ENCODE measurements at regions not wholly inside any gene's neighbourhood (a gene's known extent, or its start where the extent isn't known, plus 50 kb on each side); places are given as distances from the start of the nearest gene placed in this dataset.

- TF ChIP-seq NR2F2 (IDR thresholded peaks at IDR 0.05), result no peak
- TF ChIP-seq ZBTB33 (IDR thresholded peaks at IDR 0.05), result no peak
Observed at GRCh38 chr17:5931616-5932015, 138.6 kb upstream of the WSCD1 start (continued).

DNA sequence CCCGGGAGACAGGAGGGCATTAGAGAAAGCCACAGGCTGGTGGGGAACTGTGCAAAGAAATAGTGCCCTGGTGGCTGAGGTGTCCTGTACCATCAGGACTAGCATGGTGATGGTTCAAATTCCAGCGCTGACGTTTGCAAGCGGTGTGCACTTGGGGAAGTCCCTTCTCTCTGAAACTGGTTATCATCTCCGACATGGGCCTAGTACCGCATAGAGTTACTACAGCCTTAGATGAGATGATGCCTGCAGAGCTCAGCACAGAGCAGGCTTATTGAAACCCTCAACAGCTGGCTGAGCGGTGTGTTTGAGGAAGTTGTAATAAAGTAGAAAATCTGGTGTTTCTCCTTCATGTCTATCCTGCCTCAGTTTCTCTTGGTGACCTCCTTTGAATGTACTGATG lies 136.7 kb upstream of the WSCD1 start:
- DNase-seq (ENCODE audit: low spot score), result no peak
- TF ChIP-seq, protein P1, sequence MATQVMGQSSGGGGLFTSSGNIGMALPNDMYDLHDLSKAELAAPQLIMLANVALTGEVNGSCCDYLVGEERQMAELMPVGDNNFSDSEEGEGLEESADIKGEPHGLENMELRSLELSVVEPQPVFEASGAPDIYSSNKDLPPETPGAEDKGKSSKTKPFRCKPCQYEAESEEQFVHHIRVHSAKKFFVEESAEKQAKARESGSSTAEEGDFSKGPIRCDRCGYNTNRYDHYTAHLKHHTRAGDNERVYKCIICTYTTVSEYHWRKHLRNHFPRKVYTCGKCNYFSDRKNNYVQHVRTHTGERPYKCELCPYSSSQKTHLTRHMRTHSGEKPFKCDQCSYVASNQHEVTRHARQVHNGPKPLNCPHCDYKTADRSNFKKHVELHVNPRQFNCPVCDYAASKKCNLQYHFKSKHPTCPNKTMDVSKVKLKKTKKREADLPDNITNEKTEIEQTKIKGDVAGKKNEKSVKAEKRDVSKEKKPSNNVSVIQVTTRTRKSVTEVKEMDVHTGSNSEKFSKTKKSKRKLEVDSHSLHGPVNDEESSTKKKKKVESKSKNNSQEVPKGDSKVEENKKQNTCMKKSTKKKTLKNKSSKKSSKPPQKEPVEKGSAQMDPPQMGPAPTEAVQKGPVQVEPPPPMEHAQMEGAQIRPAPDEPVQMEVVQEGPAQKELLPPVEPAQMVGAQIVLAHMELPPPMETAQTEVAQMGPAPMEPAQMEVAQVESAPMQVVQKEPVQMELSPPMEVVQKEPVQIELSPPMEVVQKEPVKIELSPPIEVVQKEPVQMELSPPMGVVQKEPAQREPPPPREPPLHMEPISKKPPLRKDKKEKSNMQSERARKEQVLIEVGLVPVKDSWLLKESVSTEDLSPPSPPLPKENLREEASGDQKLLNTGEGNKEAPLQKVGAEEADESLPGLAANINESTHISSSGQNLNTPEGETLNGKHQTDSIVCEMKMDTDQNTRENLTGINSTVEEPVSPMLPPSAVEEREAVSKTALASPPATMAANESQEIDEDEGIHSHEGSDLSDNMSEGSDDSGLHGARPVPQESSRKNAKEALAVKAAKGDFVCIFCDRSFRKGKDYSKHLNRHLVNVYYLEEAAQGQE (IDR thresholded peaks at IDR 0.05), result no peak
- no peak for TF ChIP-seq GABPA (IDR thresholded peaks at IDR 0.05 in 1 of 2, conservative IDR thresholded peaks at IDR 0.05 in 1 of 2)
- no peak for TF ChIP-seq JUND (IDR thresholded peaks at IDR 0.05)
- TF ChIP-seq RAD21 (IDR thresholded peaks at IDR 0.05), result no peak
- TF ChIP-seq ATF3 (IDR thresholded peaks at IDR 0.05), result no peak
- TF ChIP-seq, protein P2, sequence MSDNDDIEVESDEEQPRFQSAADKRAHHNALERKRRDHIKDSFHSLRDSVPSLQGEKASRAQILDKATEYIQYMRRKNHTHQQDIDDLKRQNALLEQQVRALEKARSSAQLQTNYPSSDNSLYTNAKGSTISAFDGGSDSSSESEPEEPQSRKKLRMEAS (IDR thresholded peaks at IDR 0.05), result no peak
- no peak for TF ChIP-seq SP1 (IDR thresholded peaks at IDR 0.05)
- TF ChIP-seq, protein P3, sequence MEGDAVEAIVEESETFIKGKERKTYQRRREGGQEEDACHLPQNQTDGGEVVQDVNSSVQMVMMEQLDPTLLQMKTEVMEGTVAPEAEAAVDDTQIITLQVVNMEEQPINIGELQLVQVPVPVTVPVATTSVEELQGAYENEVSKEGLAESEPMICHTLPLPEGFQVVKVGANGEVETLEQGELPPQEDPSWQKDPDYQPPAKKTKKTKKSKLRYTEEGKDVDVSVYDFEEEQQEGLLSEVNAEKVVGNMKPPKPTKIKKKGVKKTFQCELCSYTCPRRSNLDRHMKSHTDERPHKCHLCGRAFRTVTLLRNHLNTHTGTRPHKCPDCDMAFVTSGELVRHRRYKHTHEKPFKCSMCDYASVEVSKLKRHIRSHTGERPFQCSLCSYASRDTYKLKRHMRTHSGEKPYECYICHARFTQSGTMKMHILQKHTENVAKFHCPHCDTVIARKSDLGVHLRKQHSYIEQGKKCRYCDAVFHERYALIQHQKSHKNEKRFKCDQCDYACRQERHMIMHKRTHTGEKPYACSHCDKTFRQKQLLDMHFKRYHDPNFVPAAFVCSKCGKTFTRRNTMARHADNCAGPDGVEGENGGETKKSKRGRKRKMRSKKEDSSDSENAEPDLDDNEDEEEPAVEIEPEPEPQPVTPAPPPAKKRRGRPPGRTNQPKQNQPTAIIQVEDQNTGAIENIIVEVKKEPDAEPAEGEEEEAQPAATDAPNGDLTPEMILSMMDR (IDR thresholded peaks at IDR 0.05; ENCODE audit: low read depth, low read length, missing input control), result no peak
- TF ChIP-seq ZBTB33 (IDR thresholded peaks at IDR 0.05), result no peak
- WGBS, result 77% methylated on average over 7 of the region's 7 CpGs
- H3K9me3 ChIP-seq (ENCODE audit: control insufficient read depth in 4 of 4, low read length in 3 of 4), result peaks cover 0 to 5% (median 1%) of the 10 kb centered on the region in 4 donors
- no peak overlapping the region for H3K27ac ChIP-seq (ENCODE audit: low read depth in 1 of 2, low read length in 2 of 2)
- no peaks in the 10 kb centered on the region for H3K36me3 ChIP-seq (ENCODE audit: control insufficient read depth in 4 of 4, insufficient read depth in 3 of 4, low read depth in 1 of 4, low read length in 3 of 4)
- H3K27me3 ChIP-seq (ENCODE audit: control insufficient read depth in 4 of 4, insufficient read depth in 4 of 4, low read length in 3 of 4), result no peaks in the 10 kb centered on the region
- H3K9ac ChIP-seq (ENCODE audit: low read depth in 1 of 2, low read length in 2 of 2), result no peak overlapping the region
- no peak overlapping the region for H3K4me3 ChIP-seq (ENCODE audit: low read depth in 1 of 3, low read length in 3 of 3)
- no peaks in the 10 kb centered on the region for H3K4me1 ChIP-seq (ENCODE audit: control insufficient read depth in 4 of 4, insufficient read depth in 4 of 4, low read length in 3 of 4)
